Esophagus muscularis mucosa (tissue), 4 donors: ENCODE measurements at regions not wholly inside any gene's neighbourhood (a gene's known extent, or its start where the extent isn't known, plus 50 kb on each side); places are given as distances from the start of the nearest gene placed in this dataset.
"Not testable (repeated sequence)": the region's sequence is repeated elsewhere in the genome, so short reads cannot be mapped to it uniquely, and the experiment has no call there.

Experiments used
- DNase-seq: peaks from one replicate; pipeline ENCODE4 v3.0.0-alpha.2; 2017; ENCODE audit errors: extremely low spot score
- H3K27ac ChIP-seq, 4 donors: fragments of 200-600 bp; sonication (generic); replicated peaks in 1 of 4; 1 replicate in 3 of 4; 2 replicates in 1 of 4; pipeline ENCODE4 v1.5.1; 2016 to 2019; ENCODE audit warnings: mild to moderate bottlenecking in 1 of 4
- H3K27me3 ChIP-seq, 4 donors: fragments of 200-600 bp; sonication (generic); one replicate each; pipeline versions ENCODE4 v1.5.1 to v1.6.0; 2016 to 2019
- H3K36me3 ChIP-seq, 4 donors: fragments of 200-600 bp; sonication (generic); one replicate each; pipeline ENCODE4 v1.5.1; 2016 to 2019
- H3K4me1 ChIP-seq, 4 donors: fragments of 200-600 bp; sonication (generic); one replicate each; pipeline ENCODE4 v1.5.1; 2016 to 2019
- H3K4me3 ChIP-seq, 4 donors: fragments of 200-600 bp; sonication (generic); 1 replicate in 2 of 4; 2 replicates in 2 of 4; pipeline ENCODE4 v1.5.1; 2016 to 2019; ENCODE audit warnings: mild to moderate bottlenecking in 4 of 4, moderate library complexity in 1 of 4
- H3K9me3 ChIP-seq, 4 donors: fragments of 200-600 bp; sonication (generic); 1 replicate in 3 of 4; 2 replicates in 1 of 4; pipeline ENCODE4 v1.5.1; 2016 to 2019
- CTCF ChIP-seq, 3 experiments: fragments of 200-600 bp in 2 of 3; fragments of 450-650 bp in 1 of 3; sonication (generic) in 2 of 3; IDR thresholded peaks; one replicate each; pipeline ENCODE4 v1.5.1; 2017 to 2019; ENCODE audit warnings: antibody characterized with exemption in 3 of 3, mild to moderate bottlenecking in 2 of 3, moderate library complexity in 1 of 3
- EP300 ChIP-seq: sonication (generic); formaldehyde crosslinking; IDR thresholded peaks from one replicate; pipeline ENCODE4 v1.6.1; 2017; ENCODE audit warnings: antibody characterized with exemption
- POLR2A ChIP-seq: fragments of 450-650 bp; IDR thresholded peaks from one replicate; pipeline ENCODE4 v1.6.1; 2017; ENCODE audit warnings: antibody characterized with exemption, moderate library complexity, mild to moderate bottlenecking, low read depth
- POLR2AphosphoS5 ChIP-seq, 2 donors: sonication (generic); formaldehyde crosslinking; IDR thresholded peaks; one replicate each; pipeline ENCODE4 v1.6.1; 2017; ENCODE audit warnings: antibody characterized with exemption in 2 of 2
- WGBS: methylation state at CpG from one replicate; pipeline ENCODE4 v1.1.5; 2018; 5-methylcytosine and 5-hydroxymethylcytosine counted together
- intact Hi-C: fragments of 100-400 bp; cut with DNase I; formaldehyde crosslinking; loops from one replicate; pipeline ENCODE4 v1.15.1; 2023

GRCh38 chr2:122034344-122034743 lies 278.9 kb downstream of the TSN start:
- no peak for TF ChIP-seq POLR2AphosphoS5 (IDR thresholded peaks at IDR 0.05)
- Histone ChIP-seq H3K9me3 (peaks cover 0 to under 1% (median 0%) of the 10 kb centered on the region in 4 donors), H3K4me1 (no peaks in the 10 kb centered on the region), H3K4me3 (no peak overlapping the region), H3K27me3 (no peaks in the 10 kb centered on the region), H3K27ac (no peak overlapping the region), H3K36me3 (no peaks in the 10 kb centered on the region)
- 91% methylated on average over 5 of the region's 5 CpGs for WGBS
- intact Hi-C loops, result no loop called here
- DNase-seq, result no peak

GRCh38 chr2:122034777-122035176 lies 279.3 kb downstream of the TSN start:
- Histone ChIP-seq H3K4me3 (no peak overlapping the region), H3K36me3 (no peaks in the 10 kb centered on the region), H3K4me1 (no peaks in the 10 kb centered on the region), H3K27ac (no peak overlapping the region), H3K9me3 (peaks cover 0 to 4% (median 0%) of the 10 kb centered on the region in 4 donors), H3K27me3 (no peaks in the 10 kb centered on the region)
- intact Hi-C loops, result no loop called here
- no peak for DNase-seq
- WGBS, result 67% methylated on average over 4 of the region's 4 CpGs
- no peak for TF ChIP-seq CTCF (IDR thresholded peaks at IDR 0.05)
- TF ChIP-seq EP300, result no peak
- TF ChIP-seq POLR2AphosphoS5 (IDR thresholded peaks at IDR 0.05), result no peak
- TF ChIP-seq POLR2A, result no peak

- H3K4me3 ChIP-seq, DNase-seq, H3K36me3 ChIP-seq, H3K9me3 ChIP-seq, H3K4me1 ChIP-seq, H3K27ac ChIP-seq, H3K27me3 ChIP-seq, intact Hi-C loops: not testable (repeated sequence)
- WGBS, result 97% methylated on average over 4 of the region's 4 CpGs
Observed at GRCh38 chr2:122038816-122039215, 283.4 kb downstream of the TSN start.

- H3K4me3 ChIP-seq, result no peak overlapping the region
- intact Hi-C loops, result no loop called here
- no peaks in the 10 kb centered on the region for H3K27me3 ChIP-seq
- 96% methylated on average over 5 of the region's 5 CpGs for WGBS
- DNase-seq, result no peak
- H3K9me3 ChIP-seq, result peaks cover 0 to 4% (median 0%) of the 10 kb centered on the region in 4 donors
- no peak for TF ChIP-seq CTCF (IDR thresholded peaks at IDR 0.05)
- no peak for TF ChIP-seq EP300
- H3K27ac ChIP-seq, result no peak overlapping the region
- no peaks in the 10 kb centered on the region for H3K4me1 ChIP-seq
- H3K36me3 ChIP-seq, result no peaks in the 10 kb centered on the region
Observed at GRCh38 chr2:122041455-122041854, 286.0 kb downstream of the TSN start.

- DNase-seq, intact Hi-C loops, H3K4me1 ChIP-seq, H3K36me3 ChIP-seq, H3K9me3 ChIP-seq, H3K27me3 ChIP-seq, H3K4me3 ChIP-seq, H3K27ac ChIP-seq: not testable (repeated sequence)
- 95% methylated on average over 13 of the region's 20 CpGs for WGBS
Observed at GRCh38 chr2:122051659-122052058, 296.2 kb downstream of the TSN start.

- DNase-seq, result no peak
- H3K9me3 ChIP-seq, result no peaks in the 10 kb centered on the region
- intact Hi-C loops, result no loop called here
- no peaks in the 10 kb centered on the region for H3K4me1 ChIP-seq
- H3K27ac ChIP-seq, result no peak overlapping the region
- WGBS, result 41% methylated on average over 4 of the region's 4 CpGs
- TF ChIP-seq EP300, result no peak
- TF ChIP-seq POLR2AphosphoS5 (IDR thresholded peaks at IDR 0.05), result no peak
- no peak for TF ChIP-seq CTCF (IDR thresholded peaks at IDR 0.05)
- TF ChIP-seq POLR2A, result no peak
- H3K4me3 ChIP-seq, result no peak overlapping the region
- no peaks in the 10 kb centered on the region for H3K36me3 ChIP-seq
- peaks cover 0 to 7% (median 0%) of the 10 kb centered on the region in 4 donors for H3K27me3 ChIP-seq
Observed at GRCh38 chr2:122055521-122055931, 300.1 kb downstream of the TSN start.
